Endothelial cell (in vitro differentiated cells): ENCODE measurements at regions not wholly inside any gene's neighbourhood (a gene's known extent, or its start where the extent isn't known, plus 50 kb on each side); places are given as distances from the start of the nearest gene placed in this dataset.

Experiments
- DNase-seq: peaks from one replicate; pipeline ENCODE4 v3.0.0; 2021; ENCODE audit warnings: low spot score
- H3K27ac Mint-ChIP-seq: one replicate; pipeline ENCODE4 v1.8.0; 2021; ENCODE audit warnings: mixed read lengths, inconsistent platforms; ENCODE audit not compliant: unreplicated experiment
- H3K27me3 Mint-ChIP-seq: one replicate; pipeline ENCODE4 v1.8.0; 2021; ENCODE audit warnings: mild to moderate bottlenecking, moderate library complexity, mixed read lengths, inconsistent platforms; ENCODE audit not compliant: unreplicated experiment
- H3K36me3 Mint-ChIP-seq: one replicate; pipeline ENCODE4 v1.8.0; 2021; ENCODE audit warnings: mild to moderate bottlenecking, low read depth, mixed read lengths, inconsistent platforms; ENCODE audit not compliant: unreplicated experiment
- H3K4me1 Mint-ChIP-seq: one replicate; pipeline ENCODE4 v1.8.0; 2021; ENCODE audit warnings: mild to moderate bottlenecking, mixed read lengths, inconsistent platforms; ENCODE audit not compliant: unreplicated experiment
- H3K4me3 Mint-ChIP-seq: one replicate; pipeline ENCODE4 v1.8.0; 2021; ENCODE audit warnings: mild to moderate bottlenecking, mixed read lengths, inconsistent platforms; ENCODE audit not compliant: unreplicated experiment
- H3K9me3 Mint-ChIP-seq: one replicate; pipeline ENCODE4 v1.8.0; 2021; ENCODE audit warnings: mixed read lengths, inconsistent platforms; ENCODE audit not compliant: unreplicated experiment
- CTCF ChIP-seq: fragments of 200-600 bp; sonication (generic); IDR thresholded peaks from one replicate; pipeline ENCODE4 v1.5.0; 2021; ENCODE audit warnings: antibody characterized with exemption; ENCODE audit not compliant: unreplicated experiment

DNA sequence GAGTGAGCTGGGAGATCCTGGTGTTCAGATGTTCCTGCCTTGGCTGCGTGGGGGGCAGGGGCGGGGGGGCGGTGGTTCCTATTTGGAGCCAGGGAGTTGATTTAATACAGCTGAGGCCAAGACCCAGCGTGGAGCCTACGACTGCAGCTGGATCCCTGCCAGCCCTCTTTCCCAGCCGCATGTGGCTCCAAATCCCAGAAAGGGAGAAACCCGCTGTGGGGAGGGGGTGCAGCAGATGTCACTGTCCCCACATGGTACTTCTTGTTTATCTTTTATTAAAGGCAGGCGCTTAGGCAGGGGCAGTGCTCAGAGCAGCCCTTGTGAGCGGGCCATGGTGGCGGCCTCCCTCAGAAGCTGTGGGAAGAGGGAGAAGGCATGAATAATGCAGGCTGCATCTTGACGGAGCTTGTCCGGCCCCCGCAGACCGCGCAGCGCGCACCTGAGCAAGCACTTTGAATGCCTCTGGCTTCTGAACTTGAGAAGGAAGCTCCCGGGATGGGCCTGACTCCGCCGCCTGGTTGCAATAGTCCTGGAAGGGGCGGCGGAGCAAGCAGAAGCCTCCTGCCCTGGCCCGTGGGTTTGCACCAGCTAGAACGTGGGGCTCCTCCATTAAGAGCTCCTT lies 112.1 kb downstream of the GLI2 start:
- no peak overlapping the region for H3K27ac Mint-ChIP-seq
- DNase-seq: no peak
- no peaks in the 10 kb centered on the region for H3K36me3 Mint-ChIP-seq
- no peaks in the 10 kb centered on the region for H3K9me3 Mint-ChIP-seq
- H3K4me1 Mint-ChIP-seq: no peaks in the 10 kb centered on the region
- TF ChIP-seq CTCF: no peak
- H3K4me3 Mint-ChIP-seq: no peak overlapping the region
- H3K27me3 Mint-ChIP-seq: peaks cover 3% of the 10 kb centered on the region

GRCh38 chr2:120849278-120849677 lies 113.6 kb downstream of the GLI2 start:
- H3K9me3 Mint-ChIP-seq: no peaks in the 10 kb centered on the region
- H3K4me3 Mint-ChIP-seq: no peak overlapping the region
- no peaks in the 10 kb centered on the region for H3K36me3 Mint-ChIP-seq
- H3K27me3 Mint-ChIP-seq: peaks cover 9% of the 10 kb centered on the region
- no peak for DNase-seq
- H3K4me1 Mint-ChIP-seq: no peaks in the 10 kb centered on the region
- no peak for TF ChIP-seq CTCF
- no peak overlapping the region for H3K27ac Mint-ChIP-seq

DNA sequence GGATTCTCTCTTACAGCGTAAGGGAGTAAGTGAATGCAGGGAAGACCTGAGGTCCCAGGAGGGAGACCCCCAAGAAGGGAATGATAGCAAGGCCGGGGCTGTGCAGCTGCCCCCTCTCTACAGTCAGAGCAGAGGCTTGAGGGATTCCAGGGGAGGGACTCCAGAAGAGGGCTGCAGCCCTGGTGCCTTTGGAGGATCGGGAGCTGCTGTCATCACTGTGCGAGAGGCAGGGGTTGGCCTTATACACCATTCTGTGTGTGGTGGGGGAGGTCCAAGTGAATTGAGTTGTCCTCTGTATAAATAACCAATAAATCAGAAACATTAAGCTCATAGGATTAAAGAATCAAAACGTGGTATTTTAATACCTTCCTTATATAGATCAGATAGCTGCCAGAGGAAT lies 114.9 kb downstream of the GLI2 start:
- no peak overlapping the region for H3K4me3 Mint-ChIP-seq
- H3K9me3 Mint-ChIP-seq: no peaks in the 10 kb centered on the region
- no peak for DNase-seq
- no peaks in the 10 kb centered on the region for H3K36me3 Mint-ChIP-seq
- H3K4me1 Mint-ChIP-seq: no peaks in the 10 kb centered on the region
- peaks cover 11% of the 10 kb centered on the region for H3K27me3 Mint-ChIP-seq
- no peak overlapping the region for H3K27ac Mint-ChIP-seq
- no peak for TF ChIP-seq CTCF

DNA sequence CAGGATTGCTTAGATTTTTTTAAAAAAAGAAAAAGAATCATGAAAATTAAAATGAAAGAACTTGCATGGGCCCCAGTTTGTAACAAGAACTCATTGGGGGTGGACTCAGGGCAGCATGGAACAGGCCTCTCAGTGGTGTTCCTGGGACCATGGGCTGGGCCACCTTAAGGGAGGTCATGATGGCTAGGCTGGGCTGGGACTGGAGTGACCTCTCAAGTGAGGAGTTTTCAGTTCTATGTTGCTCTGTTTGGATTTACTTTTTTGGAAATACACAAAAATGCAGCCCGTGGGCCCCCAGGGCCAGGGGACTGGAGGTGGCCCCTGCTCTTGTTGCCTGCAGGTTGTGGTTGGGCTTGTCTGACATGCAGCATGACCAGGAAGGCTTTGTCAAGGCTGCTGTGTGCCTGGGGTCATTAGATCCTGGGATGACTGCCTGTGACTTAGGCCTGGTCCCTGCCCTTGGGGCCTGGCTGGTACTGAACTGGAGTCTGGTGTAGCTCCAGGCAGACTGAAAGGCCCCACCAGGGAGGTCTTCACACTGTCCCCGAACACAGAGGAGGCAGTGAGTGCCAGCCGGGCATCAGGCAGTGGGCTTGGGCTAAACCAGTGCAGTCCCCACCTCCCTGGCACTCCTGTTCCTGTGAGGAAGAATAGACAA lies 115.6 kb downstream of the GLI2 start:
- no peak overlapping the region for H3K27ac Mint-ChIP-seq
- no peaks in the 10 kb centered on the region for H3K36me3 Mint-ChIP-seq
- no peak overlapping the region for H3K4me3 Mint-ChIP-seq
- peaks cover 11% of the 10 kb centered on the region for H3K27me3 Mint-ChIP-seq
- TF ChIP-seq CTCF: no peak
- H3K4me1 Mint-ChIP-seq: no peaks in the 10 kb centered on the region
- H3K9me3 Mint-ChIP-seq: no peaks in the 10 kb centered on the region
- no peak for DNase-seq

- H3K4me3 Mint-ChIP-seq: no peak overlapping the region
- H3K4me1 Mint-ChIP-seq: no peaks in the 10 kb centered on the region
- H3K9me3 Mint-ChIP-seq: no peaks in the 10 kb centered on the region
- peaks cover 9% of the 10 kb centered on the region for H3K27me3 Mint-ChIP-seq
- no peak overlapping the region for H3K27ac Mint-ChIP-seq
- no peak for TF ChIP-seq CTCF
- H3K36me3 Mint-ChIP-seq: no peaks in the 10 kb centered on the region
- no peak for DNase-seq
These were observed 116.6 kb downstream of the GLI2 start for GRCh38 chr2:120852200-120852815.
